GM12865 (cell line): ENCODE measurements at regions not wholly inside any gene's neighbourhood (a gene's known extent, or its start where the extent isn't known, plus 50 kb on each side); places are given as distances from the start of the nearest gene placed in this dataset.

Source experiments
- DNase-seq: peaks from one replicate; pipeline ENCODE4 v3.0.0; 2010; ENCODE audit warnings: low read depth
- H3K4me3 ChIP-seq: 2 replicates; pipeline ENCODE4 v1.5.1; 2011; ENCODE audit warnings: mild to moderate bottlenecking, low read depth, low read length, control low read depth
- TF ChIP-seq, protein P1 (sequence below): IDR thresholded peaks from 2 replicates; pipeline ENCODE4 v1.5.1; 2011; ENCODE audit warnings: low read length, control low read depth, low read depth, inconsistent platforms; ENCODE audit not compliant: insufficient read depth; ENCODE audit errors: missing control alignments

DNA sequence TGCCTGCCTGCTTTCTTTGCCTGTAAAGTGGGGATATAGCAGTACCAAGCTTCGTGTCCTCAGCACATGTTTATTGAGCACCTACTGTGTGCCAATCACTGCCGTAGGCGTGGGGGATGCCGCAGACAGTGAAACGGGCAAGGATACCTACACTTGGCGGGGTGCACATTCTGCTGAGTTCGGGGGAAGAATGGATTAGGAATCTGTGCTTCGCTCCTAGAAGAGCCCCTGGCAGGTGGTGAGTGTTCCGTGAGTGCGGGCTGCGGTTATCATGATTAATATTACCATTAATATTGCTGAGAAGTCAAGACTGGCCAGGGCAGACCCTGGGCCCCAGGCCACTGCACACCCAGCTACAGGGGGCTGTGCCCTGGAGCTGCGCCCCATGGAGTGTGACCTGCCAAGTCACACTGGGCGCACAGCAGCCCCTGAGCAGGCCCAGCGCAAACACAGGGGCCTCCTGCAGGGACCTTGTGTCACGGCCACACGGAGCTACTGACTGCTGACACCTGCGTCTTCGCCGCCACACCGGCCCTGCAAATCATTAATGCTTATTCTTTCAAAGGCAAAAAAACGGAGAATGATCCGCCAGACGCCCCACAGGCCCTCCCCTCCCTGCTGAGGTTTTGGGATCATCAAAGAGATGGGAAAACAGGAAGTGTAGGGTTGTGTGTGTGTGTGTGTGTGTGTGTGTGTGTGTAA, 213.4 kb upstream of the GSE1 start:
- no peak overlapping the region for H3K4me3 ChIP-seq
- no peak for DNase-seq
- TF ChIP-seq, protein P1, sequence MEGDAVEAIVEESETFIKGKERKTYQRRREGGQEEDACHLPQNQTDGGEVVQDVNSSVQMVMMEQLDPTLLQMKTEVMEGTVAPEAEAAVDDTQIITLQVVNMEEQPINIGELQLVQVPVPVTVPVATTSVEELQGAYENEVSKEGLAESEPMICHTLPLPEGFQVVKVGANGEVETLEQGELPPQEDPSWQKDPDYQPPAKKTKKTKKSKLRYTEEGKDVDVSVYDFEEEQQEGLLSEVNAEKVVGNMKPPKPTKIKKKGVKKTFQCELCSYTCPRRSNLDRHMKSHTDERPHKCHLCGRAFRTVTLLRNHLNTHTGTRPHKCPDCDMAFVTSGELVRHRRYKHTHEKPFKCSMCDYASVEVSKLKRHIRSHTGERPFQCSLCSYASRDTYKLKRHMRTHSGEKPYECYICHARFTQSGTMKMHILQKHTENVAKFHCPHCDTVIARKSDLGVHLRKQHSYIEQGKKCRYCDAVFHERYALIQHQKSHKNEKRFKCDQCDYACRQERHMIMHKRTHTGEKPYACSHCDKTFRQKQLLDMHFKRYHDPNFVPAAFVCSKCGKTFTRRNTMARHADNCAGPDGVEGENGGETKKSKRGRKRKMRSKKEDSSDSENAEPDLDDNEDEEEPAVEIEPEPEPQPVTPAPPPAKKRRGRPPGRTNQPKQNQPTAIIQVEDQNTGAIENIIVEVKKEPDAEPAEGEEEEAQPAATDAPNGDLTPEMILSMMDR, result no peak

DNA sequence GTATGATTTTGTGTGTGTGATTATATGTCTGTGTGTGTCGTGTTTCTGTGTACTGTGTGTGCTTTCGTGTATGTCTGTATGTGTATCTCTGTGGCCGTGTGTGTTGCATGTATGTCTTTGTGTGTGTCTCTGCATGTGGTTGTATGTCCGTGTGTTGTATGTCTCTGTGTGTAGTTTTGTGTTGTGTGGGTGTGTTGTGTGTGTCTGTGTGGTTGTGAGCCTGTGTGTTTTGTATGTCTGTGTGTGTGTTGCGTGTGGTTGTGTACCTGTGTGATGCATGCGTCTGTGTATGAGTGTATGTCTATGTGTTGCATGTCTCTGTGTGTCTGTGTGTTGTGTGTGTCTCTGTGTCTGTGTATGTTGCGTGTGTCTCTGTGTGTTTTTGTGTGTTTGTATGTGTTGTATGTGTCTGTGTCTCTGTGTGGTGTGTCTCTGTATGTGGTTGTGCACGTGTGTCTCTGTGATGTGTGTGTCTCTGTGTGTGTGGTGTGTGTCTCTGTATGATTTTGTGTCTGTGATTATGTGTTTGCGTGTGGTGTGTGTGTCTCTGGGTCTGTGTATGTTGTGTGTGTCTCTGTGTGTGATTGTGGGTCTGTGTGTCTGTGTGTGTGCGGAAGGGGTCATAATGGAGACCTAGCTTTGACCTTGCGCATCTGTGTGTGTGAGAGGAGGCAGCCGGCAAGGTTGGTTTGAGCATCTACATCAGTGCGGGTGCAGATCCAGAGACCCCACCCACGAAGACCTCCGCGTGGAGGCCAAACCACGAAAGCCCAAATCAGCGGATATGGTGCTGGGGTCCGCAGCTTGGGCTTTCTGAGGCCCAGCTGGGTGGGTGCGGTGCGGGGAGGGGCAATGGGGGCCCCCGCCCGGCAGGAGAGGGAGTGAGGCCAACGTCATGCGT, 212.6 kb upstream of the GSE1 start:
- TF ChIP-seq, protein P1, result no peak
- H3K4me3 ChIP-seq, result no peak overlapping the region
- DNase-seq, result no peak

DNA sequence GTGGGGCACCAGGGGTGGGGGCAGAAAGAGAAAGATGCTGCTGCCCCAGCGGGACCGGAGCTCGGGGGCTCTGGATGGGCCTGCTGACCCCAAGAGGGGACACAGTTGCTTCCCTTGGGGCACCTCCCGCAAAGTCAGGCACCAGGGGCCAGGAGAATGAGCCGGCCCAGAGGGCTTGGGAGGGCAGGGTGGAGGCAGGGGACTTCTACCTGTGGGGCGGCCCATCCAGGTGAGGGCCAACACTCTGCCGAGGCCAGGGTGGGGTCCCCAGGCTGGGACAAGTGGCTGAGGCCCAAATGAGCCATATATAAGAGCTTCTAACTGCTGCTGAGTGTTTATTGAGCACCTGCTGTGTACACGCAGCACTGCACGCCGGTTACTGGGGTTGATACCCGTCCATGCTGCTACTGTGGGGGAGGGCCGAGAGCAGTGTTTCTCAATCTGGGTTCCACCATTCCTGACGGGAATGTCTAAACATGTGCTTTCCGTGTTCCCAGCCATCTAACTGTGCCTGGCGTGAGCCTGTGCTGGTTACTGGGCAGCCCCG, 211.7 kb upstream of the GSE1 start:
- TF ChIP-seq, protein P1, result no peak
- DNase-seq, result no peak
- H3K4me3 ChIP-seq, result no peak overlapping the region

DNA sequence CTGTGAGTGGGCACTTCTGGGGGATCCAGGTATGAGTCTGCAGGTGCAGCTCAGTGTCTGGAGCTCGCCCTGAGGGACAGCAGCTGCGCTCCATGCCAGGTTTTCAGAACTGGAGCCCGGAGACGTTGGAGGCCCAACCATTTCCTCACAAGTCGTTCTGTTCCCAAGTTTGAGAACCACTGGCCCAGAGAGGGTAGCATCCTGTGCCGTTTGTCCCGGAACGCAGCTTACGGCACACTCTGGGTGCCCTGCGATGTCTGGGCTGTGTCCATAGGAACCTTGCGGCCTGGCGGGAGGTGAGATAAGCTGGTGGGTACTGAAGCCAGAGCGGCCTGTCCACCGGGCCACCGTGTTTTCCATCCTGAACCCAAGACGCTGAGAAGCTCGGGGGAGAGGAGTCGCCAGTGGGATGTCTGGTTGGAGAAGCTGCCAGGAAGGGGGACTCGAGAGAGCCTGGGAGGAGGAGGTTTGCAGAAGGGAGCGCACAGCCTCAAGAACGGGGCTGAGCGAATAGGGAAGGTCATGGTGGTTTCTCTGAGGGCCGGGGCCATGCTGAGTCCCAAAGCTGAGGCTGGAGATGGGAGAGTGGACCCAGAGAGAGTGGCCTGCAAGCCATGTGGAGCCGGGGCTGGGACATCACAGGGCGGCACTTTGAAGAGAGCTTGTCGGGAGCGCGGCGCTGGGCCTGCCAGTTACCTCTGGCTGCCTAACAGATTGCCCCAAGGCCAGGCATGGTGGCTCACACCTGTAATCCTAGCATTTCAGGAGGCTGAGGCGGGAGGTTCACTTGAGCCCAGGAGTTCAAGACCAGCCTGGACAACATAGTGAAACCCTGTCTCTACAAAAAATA, 211.0 kb upstream of the GSE1 start:
- TF ChIP-seq, protein P1, result no peak
- DNase-seq, result no peak
- no peak overlapping the region for H3K4me3 ChIP-seq

DNA sequence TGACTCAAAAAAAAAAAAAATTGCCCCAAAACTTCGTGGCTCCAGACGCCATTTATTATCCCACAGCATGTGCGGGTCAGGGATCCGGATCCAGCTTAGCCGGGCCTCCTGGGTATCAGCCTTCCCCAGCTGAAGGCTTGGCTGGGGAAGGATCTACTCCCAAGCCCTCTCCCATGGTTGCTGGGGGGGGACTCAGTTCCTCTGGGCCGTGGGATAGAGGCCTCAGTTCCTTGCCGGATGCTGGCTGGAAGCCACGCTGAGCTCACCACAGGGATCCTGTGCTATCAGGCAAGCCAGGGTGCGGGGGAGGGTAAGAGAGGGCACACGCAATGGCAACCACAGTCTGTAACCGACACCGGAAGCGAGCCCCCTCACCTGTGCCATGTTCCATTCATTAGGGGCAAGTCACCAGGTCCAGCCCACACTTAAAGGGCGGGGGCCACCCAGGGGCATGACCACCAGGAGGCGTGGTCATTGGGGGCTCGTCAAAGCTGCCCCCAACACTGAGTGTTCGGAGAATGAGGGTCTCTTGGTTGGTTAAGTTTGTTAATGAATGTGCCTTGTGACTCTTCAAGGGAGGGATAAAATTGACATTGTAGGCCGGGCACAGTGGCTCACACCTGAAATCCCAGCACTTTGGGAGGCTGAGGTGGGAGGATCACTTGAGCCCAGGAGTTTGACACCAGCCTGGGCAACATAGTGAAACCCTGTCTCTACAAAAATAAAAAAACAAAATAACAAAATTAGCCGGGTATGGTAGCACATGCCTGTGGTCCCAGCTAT, 210.0 kb upstream of the GSE1 start:
- no peak overlapping the region for H3K4me3 ChIP-seq
- no peak for DNase-seq
- TF ChIP-seq, protein P1, result no peak

DNA sequence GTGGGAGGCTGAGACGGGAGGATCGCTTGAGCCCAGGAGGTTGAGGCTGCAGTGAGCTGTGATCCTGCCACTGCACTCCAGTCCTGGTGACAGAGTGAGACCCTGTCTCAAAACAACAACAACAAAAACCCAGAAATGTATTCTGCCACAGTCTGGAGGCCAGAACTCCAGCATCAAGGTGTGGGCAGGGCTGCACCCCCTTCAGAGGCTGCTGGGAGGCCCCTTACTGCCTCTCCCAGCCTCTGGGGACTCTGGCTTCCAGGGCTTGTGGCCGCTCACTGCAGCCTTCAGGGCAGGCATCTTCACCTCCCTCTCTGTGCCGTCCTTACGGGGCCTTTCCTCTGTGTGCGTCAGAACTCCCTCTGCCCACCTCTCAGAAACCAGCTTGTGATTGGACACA, 209.4 kb upstream of the GSE1 start:
- DNase-seq, result no peak
- H3K4me3 ChIP-seq, result no peak overlapping the region
- TF ChIP-seq, protein P1, result no peak
